Gastroesophageal sphincter (tissue), 3 donors: ENCODE measurements at regions not wholly inside any gene's neighbourhood (a gene's known extent, or its start where the extent isn't known, plus 50 kb on each side); places are given as distances from the start of the nearest gene placed in this dataset.

Source experiments
- POLR2A ChIP-seq, 2 donors: fragments of 450-650 bp; IDR thresholded peaks; one replicate each; pipeline ENCODE4 v1.6.1; 2017; ENCODE audit warnings: antibody characterized with exemption in 2 of 2, mild to moderate bottlenecking in 2 of 2, moderate library complexity in 1 of 2
- TF ChIP-seq, protein P1 (sequence below), 4 experiments: fragments of 200-600 bp in 2 of 4; fragments of 450-650 bp in 2 of 4; sonication (generic) in 1 of 4; IDR thresholded peaks; one replicate each; pipeline ENCODE4 v1.5.1; 2017 to 2019; ENCODE audit warnings: antibody characterized with exemption in 4 of 4, mild to moderate bottlenecking in 2 of 4, moderate library complexity in 2 of 4

DNA sequence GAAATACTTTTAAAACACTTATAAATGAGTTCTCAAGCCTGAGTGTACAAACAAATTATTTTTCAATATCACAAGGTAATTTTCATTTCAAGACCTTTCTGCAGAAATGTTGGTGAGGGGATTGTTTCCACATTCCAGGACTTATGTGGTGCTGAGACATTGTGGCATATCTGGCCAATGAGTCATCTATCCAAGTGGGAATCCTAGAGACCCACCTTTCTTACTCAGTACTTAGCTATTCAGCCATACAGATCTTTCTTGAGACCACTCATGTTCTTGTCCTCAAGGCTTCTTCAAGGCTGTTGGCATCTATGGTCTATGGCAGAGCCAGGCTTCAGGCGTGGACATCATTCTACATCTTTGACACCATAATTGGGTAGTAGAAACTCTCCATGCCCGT, 225.4 kb downstream of the DKK1 start:
- TF ChIP-seq, protein P1, sequence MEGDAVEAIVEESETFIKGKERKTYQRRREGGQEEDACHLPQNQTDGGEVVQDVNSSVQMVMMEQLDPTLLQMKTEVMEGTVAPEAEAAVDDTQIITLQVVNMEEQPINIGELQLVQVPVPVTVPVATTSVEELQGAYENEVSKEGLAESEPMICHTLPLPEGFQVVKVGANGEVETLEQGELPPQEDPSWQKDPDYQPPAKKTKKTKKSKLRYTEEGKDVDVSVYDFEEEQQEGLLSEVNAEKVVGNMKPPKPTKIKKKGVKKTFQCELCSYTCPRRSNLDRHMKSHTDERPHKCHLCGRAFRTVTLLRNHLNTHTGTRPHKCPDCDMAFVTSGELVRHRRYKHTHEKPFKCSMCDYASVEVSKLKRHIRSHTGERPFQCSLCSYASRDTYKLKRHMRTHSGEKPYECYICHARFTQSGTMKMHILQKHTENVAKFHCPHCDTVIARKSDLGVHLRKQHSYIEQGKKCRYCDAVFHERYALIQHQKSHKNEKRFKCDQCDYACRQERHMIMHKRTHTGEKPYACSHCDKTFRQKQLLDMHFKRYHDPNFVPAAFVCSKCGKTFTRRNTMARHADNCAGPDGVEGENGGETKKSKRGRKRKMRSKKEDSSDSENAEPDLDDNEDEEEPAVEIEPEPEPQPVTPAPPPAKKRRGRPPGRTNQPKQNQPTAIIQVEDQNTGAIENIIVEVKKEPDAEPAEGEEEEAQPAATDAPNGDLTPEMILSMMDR (IDR thresholded peaks at IDR 0.05), result no peak
- no peak for TF ChIP-seq POLR2A (IDR thresholded peaks at IDR 0.05)
